ENCODE measurements at regions not wholly inside any gene's neighbourhood (a gene's known extent, or its start where the extent isn't known, plus 50 kb on each side); places are given as distances from the start of the nearest gene placed in this dataset.

- WGBS, 2 donors: 78 to 88% methylated on average over 1 of the region's 1 CpG
- H3K4me1 ChIP-seq: no peaks in the 10 kb centered on the region
- TF ChIP-seq POLR2A (IDR thresholded peaks at IDR 0.05) (no peak), CTCF (IDR thresholded peaks at IDR 0.05) (no peak)
- H3K36me3 ChIP-seq (replicated peaks in 1 of 2; ENCODE audit: insufficient read depth in 1 of 2, low read depth in 2 of 2): no peaks in the 10 kb centered on the region
- intact Hi-C loops (cut with DNase I): no loop called here
- ATAC-seq (no peak), DNase-seq (no peak)
- no peak overlapping the region for H3K4me3 ChIP-seq
- H3K9me3 ChIP-seq: no peaks in the 10 kb centered on the region
- H3K27ac ChIP-seq: no peak overlapping the region
- H3K27me3 ChIP-seq: no peaks in the 10 kb centered on the region
Observed at GRCh38 chr4:155512046-155512445, 135.3 kb upstream of the MAP9 start.

- Histone ChIP-seq H3K4me3 (no peak overlapping the region), H3K36me3 (replicated peaks in 1 of 2; ENCODE audit: insufficient read depth in 1 of 2, low read depth in 2 of 2) (no peaks in the 10 kb centered on the region), H3K4me1 (no peaks in the 10 kb centered on the region), H3K27me3 (no peaks in the 10 kb centered on the region), H3K9me3 (no peaks in the 10 kb centered on the region), H3K27ac (no peak overlapping the region)
- no peak for ATAC-seq
- 23 to 42% methylated on average over 2 of the region's 2 CpGs for WGBS, 2 donors
- DNase-seq: no peak
- no peak for TF ChIP-seq CTCF (IDR thresholded peaks at IDR 0.05)
- TF ChIP-seq POLR2A (IDR thresholded peaks at IDR 0.05): no peak
- intact Hi-C loops (cut with DNase I): no loop called here
Observed at GRCh38 chr4:155510771-155511170, 134.0 kb upstream of the MAP9 start.

DNA sequence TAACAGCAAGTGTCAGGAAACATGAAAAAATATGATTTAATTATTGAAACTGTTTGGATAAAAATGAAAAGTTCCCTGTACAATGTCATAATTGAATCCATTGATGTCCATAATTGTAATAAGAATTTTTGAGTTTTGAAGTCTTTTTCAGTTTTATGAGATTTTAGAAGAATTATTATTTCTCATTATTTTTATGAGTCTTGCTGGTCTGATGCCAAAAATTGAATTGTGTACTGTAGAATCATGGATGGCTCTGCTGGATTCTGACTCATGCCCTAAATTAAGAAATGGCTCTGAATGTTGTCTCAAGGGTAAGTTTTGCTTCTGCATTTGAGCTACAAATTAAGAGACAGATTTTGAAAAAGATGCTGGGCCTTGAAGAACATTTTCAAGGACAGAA is 132.8 kb upstream of the MAP9 start:
- no peak for DNase-seq

GRCh38 chr4:155506745-155507144 is 130.0 kb upstream of the MAP9 start:
- Histone ChIP-seq H3K27me3 (no peaks in the 10 kb centered on the region), H3K4me1 (no peaks in the 10 kb centered on the region), H3K4me3 (no peak overlapping the region), H3K27ac (no peak overlapping the region), H3K9me3 (no peaks in the 10 kb centered on the region), H3K36me3 (replicated peaks in 1 of 2; ENCODE audit: insufficient read depth in 1 of 2, low read depth in 2 of 2) (no peaks in the 10 kb centered on the region)
- 42% methylated on average over 4 of the region's 4 CpGs for WGBS, 2 donors
- DNase-seq (no peak), ATAC-seq (no peak)
- TF ChIP-seq POLR2A (IDR thresholded peaks at IDR 0.05): no peak
- TF ChIP-seq CTCF (IDR thresholded peaks at IDR 0.05): no peak
- intact Hi-C loops (cut with DNase I): no loop called here

More for the DNA sequence above, 132.8 kb upstream of the MAP9 start:
- Histone ChIP-seq H3K27ac (no peak overlapping the region), H3K27me3 (no peaks in the 10 kb centered on the region), H3K36me3 (replicated peaks in 1 of 2; ENCODE audit: insufficient read depth in 1 of 2, low read depth in 2 of 2) (no peaks in the 10 kb centered on the region), H3K9me3 (no peaks in the 10 kb centered on the region), H3K4me3 (no peak overlapping the region), H3K4me1 (no peaks in the 10 kb centered on the region)
- TF ChIP-seq POLR2A (IDR thresholded peaks at IDR 0.05) (no peak), CTCF (IDR thresholded peaks at IDR 0.05) (no peak)
- intact Hi-C loops (cut with DNase I): no loop called here
- ATAC-seq: no peak

DNA sequence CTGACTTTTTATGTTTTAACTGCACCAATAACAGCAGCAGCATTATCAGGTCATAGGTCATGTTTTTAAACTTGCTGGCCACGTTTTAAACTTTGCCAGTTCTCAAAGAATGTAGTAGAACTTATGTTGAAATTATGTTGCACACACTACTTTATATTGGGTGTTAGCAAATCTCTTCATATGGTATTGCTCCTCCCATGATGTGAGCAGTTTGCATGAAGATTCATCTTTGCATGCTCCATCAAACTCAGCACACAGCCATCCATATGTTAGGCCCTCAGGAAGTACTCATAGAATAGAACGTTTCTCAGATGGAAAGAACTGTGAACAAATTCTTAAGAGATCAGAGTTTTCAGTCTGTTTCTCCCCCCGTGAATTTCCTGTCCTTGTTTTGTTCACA is 128.6 kb upstream of the MAP9 start:
- TF ChIP-seq CTCF (IDR thresholded peaks at IDR 0.05) (no peak), POLR2A (IDR thresholded peaks at IDR 0.05) (no peak)
- Histone ChIP-seq H3K4me1 (no peaks in the 10 kb centered on the region), H3K9me3 (no peaks in the 10 kb centered on the region), H3K4me3 (no peak overlapping the region), H3K27ac (no peak overlapping the region), H3K27me3 (no peaks in the 10 kb centered on the region), H3K36me3 (replicated peaks in 1 of 2; ENCODE audit: insufficient read depth in 1 of 2, low read depth in 2 of 2) (no peaks in the 10 kb centered on the region)
- WGBS, 2 donors: 39 to 46% methylated on average over 3 of the region's 3 CpGs
- intact Hi-C loops (cut with DNase I): no loop called here
- DNase-seq: no peak
- no peak for ATAC-seq
